HK-2 (cell line): ENCODE measurements at regions not wholly inside any gene's neighbourhood (a gene's known extent, or its start where the extent isn't known, plus 50 kb on each side); places are given as distances from the start of the nearest gene placed in this dataset.
"Not testable (repeated sequence)": the region's sequence is repeated elsewhere in the genome, so short reads cannot be mapped to it uniquely, and the experiment has no call there.

Experiments
- DNase-seq: peaks from one replicate; pipeline ENCODE4 v3.0.0-alpha.2; 2018; ENCODE audit not compliant: unreplicated experiment

DNA sequence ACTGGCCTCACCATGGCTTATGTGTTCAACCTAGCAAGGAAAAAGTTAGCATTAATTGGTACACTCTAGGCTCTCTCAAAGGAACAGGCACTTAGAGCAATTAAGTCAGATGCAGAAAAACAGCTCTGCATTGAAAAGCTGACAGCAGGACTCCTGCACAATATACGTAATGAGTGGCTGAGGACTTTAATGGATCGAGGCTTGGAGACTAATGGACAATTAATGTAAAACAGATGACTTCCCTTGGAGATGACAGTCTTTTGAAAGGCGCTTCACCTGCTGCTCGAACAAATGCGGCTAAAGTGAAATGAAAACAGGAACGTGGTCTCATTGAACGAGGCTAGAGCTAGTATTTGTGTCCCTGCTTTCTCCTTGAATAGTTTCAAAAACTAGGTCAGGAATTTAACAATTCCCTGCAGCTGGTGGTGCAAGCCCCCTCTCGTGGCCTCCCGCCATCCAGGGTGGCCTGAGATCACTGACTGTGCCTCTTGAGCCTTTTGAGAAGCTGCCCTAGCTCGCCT, 137.1 kb downstream of the ELOVL4 start:
- DNase-seq = no peak

DNA sequence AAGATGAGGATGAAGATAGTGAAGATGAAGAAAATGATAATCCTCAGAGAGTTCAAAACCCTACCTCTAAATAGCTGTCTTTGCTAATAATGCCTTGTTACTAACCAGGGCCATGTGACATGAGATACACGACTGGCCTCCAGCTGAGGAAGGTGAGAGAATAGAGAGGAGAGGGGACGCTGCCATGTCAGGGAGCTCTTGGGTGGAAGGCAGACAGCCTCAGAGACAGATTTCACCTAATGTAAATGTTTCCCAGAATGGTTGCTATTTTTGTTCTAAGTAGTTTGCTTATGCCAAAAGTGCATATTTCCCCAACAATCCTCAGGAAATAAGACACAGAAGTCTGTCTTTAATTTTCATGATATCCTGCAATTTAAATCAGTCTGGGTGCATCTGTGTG, 138.4 kb downstream of the ELOVL4 start:
- DNase-seq = no peak

DNA sequence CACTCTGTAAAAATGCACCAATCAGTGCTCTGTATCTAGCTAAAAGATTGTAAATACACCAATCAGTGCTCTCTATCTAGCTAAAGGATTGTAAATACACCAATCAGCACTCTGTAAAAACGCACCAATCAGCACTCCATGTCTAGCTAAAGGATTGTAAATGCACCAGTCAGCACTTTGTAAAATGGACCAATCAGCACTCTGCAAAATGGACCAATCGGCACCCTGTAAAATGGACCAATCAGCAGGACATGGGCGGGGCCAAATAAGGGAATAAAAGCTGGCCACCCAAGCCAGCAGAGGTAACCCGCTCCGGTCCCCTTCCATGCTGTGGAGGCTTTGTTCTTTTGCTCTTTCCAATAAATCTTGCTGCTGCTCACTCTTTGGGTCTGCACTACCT, 140.7 kb downstream of the ELOVL4 start:
- DNase-seq = not testable (repeated sequence)

DNA sequence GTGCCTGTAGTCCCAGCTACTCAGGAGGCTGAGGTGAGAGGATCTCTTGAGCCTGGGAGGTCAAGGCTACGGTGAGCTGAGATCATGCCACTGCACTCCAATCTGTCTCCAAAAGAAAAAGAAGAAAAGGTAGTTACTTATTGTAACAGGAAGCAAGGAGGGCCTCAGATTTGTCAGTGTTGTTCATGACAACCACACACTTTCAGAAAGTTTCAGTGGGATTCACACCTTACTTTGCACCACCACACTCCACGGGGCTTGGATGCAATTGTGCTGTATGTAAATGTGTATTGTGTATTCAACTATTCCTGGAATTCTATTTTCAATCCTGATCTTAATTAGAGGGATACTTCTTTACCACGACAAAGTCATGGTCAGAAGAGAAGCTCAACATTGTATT, 142.6 kb downstream of the ELOVL4 start:
- DNase-seq = no peak

DNA sequence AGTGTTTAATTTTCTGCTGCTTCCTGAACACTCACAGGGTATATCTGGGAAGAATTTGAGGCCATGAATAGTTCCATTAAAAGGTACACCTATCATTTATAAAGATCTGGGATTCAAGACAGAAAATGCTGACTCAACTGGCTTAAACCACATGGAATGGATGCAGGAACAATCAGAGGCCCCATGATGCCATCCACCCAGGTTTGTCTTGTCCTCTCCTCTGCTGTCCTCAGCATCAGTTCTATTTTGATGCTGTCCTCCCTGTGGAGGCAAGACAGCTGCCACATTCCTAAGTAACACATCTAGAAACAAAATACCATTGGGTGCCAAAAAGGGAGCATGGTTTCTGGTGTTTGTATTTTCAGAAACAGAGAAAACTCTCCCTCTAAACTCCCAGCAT, 143.4 kb downstream of the ELOVL4 start:
- DNase-seq = no peak

DNA sequence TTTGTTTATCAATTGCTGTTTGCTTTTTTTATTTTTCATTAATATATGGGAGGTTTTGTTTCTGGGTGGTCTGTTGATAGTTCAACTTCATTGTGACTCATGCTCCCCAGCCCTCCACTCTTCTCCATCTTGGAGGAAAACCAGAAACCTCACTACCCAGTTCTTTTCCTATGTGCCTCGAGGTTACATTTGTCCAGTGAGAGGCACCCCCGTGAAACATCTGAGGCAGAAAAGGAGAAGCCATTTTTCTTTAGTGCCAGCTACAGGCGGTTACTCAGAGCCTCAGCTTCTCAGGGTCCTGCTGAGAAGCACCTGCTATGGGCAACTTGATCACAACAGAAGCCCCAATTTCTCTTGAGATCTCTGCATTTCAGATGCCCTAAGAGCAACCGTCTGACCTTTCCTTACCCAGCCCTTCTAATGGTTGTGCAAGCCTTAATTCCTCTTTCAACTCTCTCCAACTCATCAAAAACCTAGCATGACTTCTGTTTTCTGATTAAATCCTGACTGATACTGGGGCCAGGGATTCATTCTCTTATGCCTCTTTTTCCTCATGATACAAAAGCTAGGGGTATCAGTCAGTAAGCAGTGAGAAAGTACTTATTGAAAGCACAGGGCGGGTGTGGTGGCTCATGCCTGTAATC, 144.6 kb downstream of the ELOVL4 start:
- no peak for DNase-seq

DNA sequence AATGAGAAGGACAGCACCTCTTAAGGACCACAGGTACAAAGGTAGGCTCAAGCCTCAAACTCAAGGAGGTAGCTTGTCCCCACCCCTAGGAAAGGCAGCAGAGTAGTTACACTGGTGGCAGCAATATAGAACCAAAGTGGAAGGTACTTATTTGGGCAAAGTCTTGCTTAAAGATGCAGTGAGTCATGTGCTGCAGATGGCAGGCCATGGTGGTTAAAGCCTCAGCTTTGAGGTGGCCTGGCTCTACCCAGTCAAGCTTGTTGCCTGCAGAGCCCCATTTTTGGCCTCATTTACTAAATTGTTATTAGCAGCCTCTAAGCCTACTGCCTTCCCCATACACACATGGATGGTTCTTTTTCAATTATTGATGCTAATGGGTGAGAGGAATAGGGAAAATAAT, 146.0 kb downstream of the ELOVL4 start:
- no peak for DNase-seq

DNA sequence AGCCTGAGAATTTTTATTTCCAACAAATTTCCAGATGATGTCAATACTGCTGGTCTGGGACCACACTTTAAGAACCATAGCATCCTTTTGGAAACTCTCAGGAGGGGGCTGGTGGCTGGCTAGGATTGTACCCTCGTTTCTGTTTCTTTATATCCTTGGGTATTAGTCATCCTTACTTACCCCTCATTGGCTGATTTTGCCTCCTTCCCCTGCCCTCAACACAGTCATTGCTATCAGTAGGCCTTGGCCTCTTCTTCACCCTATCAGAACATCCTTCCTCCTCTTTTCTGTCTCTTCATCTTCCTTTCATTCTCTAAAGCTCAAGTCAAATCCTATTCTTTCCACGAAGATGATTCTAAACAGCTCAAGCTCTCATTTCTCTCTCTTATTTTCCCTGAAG, 148.5 kb downstream of the ELOVL4 start:
- no peak for DNase-seq

DNA sequence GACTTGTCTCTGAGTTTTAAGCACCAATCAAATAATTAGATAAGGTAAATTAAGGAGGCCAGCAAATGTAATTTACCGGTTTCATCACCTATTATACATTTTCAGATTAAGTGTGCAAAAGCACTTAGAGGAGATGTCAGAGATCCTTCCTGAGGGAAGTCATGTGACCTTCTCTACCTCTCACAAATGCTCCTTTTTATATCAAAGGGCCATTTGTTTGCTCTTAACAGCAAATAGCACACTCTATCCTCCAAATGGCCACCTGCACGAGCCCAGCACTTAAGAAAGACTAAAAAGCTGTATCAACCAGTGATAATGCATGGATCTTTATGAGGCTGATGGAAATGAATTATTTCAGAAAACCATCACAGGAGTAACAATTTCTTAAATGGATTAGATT, 149.4 kb downstream of the ELOVL4 start:
- DNase-seq = no peak

DNA sequence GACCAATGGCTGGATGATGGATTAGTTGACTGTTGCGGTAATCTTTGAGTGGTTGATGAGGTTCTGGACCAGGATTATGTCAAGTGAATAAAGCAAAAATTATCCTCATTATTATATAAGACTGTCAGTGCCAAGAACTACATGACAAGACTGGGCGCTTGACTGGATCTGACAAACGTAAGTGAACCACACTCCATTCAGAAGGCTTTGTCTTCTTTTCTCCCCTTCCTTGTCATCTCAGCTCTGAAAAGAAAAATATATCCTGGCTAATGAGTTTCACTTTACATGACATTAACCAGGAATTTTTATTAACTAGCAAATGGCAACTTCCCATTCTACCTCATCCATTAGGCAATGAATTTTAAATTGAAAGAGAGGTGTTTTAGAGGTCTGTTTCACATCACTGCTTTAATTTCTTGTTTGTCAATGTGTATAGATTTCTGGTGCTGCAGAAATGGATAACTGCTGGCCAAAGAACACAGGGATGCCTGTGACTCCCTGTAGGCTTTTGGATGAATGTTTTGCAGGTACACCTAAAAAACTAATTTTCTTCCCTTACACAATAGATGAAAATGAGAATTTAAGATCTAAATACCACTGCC, 150.1 kb downstream of the ELOVL4 start:
- no peak for DNase-seq

DNA sequence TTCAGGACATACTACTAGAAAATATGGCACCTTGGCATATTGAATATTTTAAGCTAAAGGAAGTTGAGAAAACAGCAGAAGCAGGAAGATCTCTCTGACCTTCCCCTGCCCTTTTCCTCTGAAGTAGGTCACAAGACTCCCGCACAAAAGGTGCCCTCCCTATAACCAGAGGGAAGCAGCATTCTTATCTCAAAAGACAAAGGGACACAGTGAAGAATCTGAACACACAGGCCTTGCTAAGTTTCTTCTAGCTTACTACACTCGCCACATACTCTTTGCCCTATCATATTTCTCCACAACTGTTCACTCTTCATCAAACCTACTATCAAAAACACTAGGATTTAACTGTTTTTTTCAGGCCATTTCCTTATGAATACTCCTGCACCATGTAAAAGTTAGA, 151.2 kb downstream of the ELOVL4 start:
- no peak for DNase-seq

DNA sequence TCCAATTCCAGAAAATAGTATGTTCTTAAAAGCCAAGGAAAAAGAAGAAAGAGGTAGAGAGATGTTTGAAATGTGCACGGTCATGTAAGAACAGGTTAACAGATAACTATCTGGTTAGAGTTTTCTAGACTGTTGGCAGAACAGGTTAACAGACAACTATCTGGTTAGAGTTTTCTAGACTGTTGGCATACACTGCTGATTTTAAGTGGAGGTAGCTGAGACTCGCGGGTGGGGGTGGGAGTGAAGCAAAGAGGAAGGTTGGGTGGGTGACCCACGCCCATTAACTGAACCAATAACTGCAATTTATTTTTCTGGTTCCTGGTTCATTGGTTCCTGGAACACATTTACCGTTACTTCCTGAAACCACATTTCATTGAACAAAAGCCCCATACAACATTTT, 157.5 kb downstream of the ELOVL4 start:
- DNase-seq = peak; percentile 11

DNA sequence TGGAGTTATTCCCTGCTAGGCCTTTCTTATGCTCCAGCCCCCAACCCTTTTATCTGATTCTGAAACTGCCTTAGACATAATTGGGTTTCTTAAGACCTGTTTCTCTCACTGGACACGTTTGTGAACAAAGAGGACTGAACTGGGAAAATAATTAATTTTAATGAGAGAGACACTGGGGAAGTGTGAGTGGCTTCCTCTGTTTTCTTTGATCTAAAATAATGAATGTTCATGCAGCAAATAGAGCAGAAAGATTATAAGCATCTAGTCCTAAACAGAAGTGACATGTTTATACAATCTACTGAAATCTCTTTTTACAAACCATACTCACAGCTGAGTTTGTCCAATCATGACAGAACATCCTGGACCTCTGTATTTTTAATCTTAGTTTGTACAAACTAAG, 157.6 kb downstream of the SH3BGRL2 start:
- DNase-seq = no peak

DNA sequence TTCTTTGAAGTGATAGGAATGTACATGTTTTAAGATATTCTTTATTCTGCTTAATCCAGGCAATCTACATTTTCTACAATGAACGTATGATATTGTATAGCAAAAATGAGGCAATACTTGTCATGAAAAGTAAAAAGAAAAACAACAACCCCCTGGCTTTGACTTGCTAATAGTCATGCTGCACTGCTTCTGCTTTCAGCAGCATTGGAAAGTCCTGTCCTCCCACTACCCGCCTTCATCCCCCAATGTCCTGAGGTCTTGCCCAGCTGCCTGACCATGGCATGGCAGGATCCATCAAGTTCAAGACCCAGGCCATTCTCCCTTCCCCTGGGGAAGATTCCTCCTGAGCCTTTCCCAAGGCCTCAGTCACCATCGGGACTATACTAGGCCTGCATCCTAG, 156.5 kb downstream of the SH3BGRL2 start:
- no peak for DNase-seq

DNA sequence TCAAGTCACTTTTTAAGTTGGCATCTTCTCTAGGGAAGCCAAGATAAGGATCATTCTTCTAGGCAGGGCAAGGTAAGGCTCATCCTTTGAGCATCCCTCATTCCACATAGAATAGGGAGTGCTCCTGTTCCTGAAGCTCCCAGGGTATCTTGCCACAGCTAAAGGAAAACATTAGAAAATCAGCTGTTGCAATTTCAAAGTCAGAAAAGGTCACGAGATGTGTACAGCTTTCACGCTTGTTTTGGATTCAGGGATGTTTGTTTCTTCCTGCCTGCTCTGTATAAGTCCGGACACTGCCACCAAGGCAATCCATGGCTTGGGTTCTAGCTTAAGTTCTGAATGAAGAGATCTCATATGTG, 153.2 kb downstream of the SH3BGRL2 start:
- DNase-seq = no peak

DNA sequence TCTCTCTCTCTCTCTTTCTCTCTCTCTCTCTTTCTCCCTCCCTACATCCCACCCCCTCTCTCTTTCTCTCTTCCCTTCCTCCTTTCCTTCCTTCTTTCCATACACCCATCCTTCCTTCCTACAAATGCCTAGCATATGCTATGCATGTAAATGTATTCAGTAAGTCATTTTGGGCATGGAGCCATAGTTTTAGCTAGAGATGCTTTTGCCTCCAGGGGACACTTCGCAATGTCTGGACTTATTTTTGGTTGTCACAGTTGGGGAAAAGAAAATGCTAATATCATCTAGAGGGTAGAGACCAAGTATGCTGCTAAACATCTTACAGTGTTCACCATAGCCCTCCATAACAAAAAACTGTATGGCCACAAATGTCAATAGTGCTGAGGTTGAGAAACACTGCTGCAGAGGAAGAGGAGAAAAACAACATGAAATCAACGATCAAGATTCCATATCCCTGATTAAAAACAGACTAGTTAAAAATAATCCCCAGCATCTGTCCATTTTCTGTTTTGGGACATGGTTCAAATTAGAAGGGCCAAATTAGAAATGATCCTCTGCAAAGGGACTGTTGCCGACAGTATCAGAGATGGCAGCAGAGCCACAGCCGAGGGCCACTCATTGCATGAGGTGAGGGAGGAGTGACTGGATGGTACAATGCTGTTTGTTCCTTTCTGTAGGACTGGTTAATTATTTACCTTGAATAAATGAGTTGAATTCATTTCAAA, 152.7 kb downstream of the SH3BGRL2 start:
- no peak for DNase-seq

DNA sequence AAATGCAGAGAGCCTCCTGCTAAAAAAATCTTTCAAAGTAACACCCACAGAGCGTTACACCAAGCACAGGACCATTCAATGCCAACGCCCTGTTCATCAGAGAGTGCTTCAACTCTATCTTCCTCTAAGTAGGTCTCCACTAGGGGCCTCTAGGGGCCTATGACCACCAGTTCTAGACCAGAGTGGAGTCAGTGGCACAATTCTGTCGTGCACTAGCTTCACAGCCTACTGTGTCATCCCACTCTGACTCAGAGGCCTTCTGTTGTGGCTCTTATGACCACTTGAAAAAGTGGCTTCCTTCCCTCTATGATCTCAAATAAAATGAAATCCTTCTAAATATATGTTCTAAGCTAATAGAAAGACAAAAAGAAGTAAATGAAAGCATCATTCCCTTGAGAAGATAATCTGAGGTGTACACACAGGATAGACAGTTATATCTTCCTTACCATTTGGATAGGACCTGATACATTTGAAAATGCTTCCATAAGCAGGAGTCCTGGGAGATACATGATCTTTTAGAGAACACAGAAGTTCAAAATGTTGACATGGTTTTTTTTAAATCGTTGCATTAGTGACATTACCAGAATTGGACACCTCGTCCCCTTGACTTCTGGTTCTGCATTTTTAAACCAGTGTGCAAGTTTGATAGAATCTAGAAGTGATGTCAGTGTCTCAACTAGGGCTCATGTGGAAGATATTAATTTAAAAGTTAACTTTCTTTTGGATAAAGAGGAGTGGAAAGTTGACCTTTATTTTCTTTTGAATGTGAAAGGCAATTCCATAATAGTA, 151.9 kb downstream of the SH3BGRL2 start:
- no peak for DNase-seq

DNA sequence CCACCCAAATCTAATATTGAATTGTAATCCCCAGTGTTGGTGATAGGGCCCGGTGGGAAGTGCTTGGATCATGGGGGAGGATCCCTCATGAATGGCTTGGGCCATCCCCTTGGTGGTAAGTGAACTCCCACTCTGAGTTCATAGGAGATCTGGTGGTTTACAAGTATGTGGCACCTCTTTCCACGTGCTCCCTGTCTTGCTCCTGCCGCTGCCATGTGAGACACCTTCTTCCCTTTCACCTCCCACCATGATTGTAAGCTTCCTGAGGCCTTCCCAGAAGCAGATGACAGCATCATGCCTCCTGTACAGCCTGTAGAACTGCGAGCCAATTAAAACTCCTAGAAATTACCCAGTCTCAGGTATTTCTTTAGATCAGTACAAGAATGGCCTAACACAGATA, 150.8 kb downstream of the SH3BGRL2 start:
- no peak for DNase-seq

DNA sequence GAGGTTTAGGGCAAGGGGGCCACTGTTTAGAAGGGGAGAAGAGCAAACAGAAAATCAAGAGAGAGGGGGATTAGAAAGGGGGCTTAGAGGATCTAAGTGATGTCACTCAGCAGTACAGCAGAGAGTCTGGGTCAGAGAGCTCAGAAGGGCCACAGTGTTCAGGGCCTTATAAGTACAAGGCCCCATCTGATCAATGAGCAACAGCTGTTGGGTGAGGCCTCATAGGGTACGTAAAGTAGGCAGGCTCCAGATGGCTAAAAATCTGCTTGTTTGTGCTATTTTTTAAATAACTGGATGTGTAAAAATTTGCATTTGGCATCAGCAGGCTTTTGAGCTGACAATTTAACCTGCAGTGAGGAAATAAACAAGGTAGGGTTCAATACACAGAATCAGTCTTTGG, 149.8 kb downstream of the SH3BGRL2 start:
- DNase-seq = no peak

DNA sequence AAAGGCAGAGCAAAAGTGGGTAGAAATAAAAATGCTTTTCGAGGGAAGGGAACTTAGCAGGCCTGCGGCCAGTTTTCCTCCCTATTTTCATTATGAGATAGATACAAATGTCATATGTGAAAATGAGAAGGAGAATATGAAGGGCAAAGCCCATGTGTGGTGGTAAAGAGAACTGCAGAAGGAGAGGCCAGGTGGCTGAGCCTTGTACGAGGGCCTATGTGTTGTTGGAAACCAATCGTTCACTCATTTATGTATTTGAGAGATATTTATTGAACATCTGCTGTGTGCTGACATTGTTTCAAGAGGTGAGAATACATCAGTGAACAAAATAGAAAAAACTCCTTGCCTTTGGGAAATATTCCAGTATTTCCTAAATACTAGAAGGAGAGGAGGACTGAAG, 147.7 kb downstream of the SH3BGRL2 start:
- DNase-seq = no peak

DNA sequence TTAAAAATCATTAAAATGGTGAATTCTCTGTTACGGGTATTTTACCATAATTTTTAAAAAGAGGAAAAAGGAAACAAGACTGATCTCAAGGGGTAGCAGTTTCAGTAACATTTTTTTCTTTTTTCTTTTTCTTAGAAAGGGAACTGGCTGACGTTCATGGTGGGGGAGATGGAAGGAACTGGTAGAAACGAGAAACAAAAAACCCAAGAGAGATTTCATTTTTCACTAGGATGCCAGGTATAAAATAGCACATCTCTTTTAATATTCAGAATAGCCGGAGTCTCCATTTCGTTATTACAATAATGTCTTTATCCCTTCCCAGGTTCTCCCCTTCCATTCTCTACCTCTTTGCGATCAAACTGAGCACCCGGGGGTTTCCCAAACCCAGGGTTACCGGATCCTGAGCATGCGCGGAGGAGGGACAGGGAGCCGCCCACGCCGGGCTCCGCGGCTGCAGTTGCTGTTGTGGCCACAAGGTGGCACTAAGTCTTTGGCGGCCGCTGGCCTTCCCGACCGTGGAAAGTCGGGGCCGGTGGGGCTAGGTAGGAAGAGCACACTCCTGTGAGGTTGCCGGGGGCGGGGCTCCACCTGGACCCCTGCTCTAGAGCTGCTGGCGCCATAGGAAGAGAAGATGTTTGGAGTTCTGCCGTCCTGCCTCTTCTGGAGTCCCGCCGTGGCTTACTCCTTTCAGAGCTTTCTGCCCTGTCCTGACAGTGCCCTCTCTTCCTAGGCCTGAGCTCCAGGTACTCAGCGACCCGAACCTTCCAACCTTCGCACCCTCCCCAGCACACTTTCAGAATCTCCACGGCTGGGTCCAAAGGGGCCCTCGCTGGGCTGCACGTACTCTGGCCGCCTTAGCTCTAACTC, 146.8 kb downstream of the SH3BGRL2 start:
- peak; percentile 87 for DNase-seq

DNA sequence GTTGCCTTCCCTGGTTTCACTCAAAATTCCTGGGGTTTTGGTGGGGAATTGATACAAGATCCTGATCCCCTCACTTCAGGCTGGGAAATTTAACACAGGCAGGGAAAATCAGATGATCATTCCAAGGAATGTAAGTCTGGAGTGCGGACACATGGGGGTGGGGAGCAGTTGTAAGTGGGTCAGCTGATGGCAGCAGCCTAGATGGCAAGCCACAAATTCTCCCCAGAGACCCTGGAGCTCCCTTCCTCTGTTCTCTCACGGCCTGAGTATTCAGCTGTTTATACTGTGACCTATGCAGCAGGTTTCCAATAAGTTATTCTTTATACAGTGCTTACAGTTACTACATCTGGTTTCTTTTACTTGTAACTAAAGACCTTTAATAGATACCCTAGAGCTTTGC, 144.9 kb downstream of the SH3BGRL2 start:
- DNase-seq = no peak
